H1 (cell line): ENCODE measurements at regions not wholly inside any gene's neighbourhood (a gene's known extent, or its start where the extent isn't known, plus 50 kb on each side); places are given as distances from the start of the nearest gene placed in this dataset.

ENCODE experiments used
- CTCF ChIP-seq, 3 experiments: IDR thresholded peaks; 1 replicate in 2 of 3; 2 replicates in 1 of 3; pipeline versions ENCODE4 v1.5.1 to v1.6.1; 2011; ENCODE audit warnings: low read length in 3 of 3, mild to moderate bottlenecking in 3 of 3, inconsistent platforms in 2 of 3, low read depth in 1 of 3, moderate library complexity in 1 of 3; ENCODE audit not compliant: insufficient read depth in 1 of 3; ENCODE audit errors: control extremely low read depth in 1 of 3
- E2F6 ChIP-seq: IDR thresholded peaks from 2 replicates; pipeline ENCODE4 v1.6.1; 2012; ENCODE audit warnings: inconsistent platforms
- EZH2 ChIP-seq: fragments of 200-600 bp; sonication (generic); IDR thresholded peaks from 2 replicates; pipeline ENCODE4 v1.7.1; 2012; ENCODE audit warnings: low read depth, mild to moderate bottlenecking, moderate library complexity, low read length, inconsistent platforms; ENCODE audit not compliant: severe bottlenecking
- JUN ChIP-seq: IDR thresholded peaks from 2 replicates; pipeline ENCODE4 v1.6.1; 2011; ENCODE audit warnings: low read depth, mild to moderate bottlenecking, improper control_type of control experiment, low read length
- JUND ChIP-seq: IDR thresholded peaks from 2 replicates; pipeline ENCODE4 v1.6.1; 2011; ENCODE audit warnings: mild to moderate bottlenecking, improper control_type of control experiment, low read length
- KDM1A ChIP-seq: fragments of 200-600, 300-600 bp; sonication (generic); IDR thresholded peaks from 2 replicates; pipeline ENCODE4 v1.7.1; 2016; ENCODE audit warnings: mild to moderate bottlenecking, low read length, borderline replicate concordance
- NANOG ChIP-seq: IDR thresholded peaks from 2 replicates; pipeline ENCODE4 v1.6.1; 2011; ENCODE audit warnings: low read length, low read depth, mild to moderate bottlenecking, inconsistent platforms; ENCODE audit not compliant: insufficient read depth, poor library complexity, severe bottlenecking
- POLR2AphosphoS5 ChIP-seq: IDR thresholded peaks from 2 replicates; pipeline ENCODE4 v1.6.1; 2011; ENCODE audit warnings: low read depth, low read length
- TAF1 ChIP-seq: IDR thresholded peaks from 2 replicates; pipeline ENCODE4 v1.6.1; 2011; ENCODE audit warnings: mild to moderate bottlenecking, low read depth, low read length

GRCh38 chr2:166573391-166573790 is 79.3 kb upstream of the SCN7A start:
- peak; percentile 20; the same call in 1 of the 2 replicates for TF ChIP-seq JUND
- TF ChIP-seq CTCF (IDR thresholded peaks at IDR 0.05; ENCODE audit: control extremely low read depth in 1 of 3, insufficient read depth in 1 of 3, low read depth in 1 of 3, low read length in 3 of 3): no peak
- TF ChIP-seq POLR2AphosphoS5: no peak
- no peak for TF ChIP-seq JUN
- TF ChIP-seq KDM1A: no peak
- TF ChIP-seq E2F6: no peak
- no peak for TF ChIP-seq EZH2
- no peak for TF ChIP-seq TAF1
- TF ChIP-seq NANOG: no peak
